ENCODE measurements at regions not wholly inside any gene's neighbourhood (a gene's known extent, or its start where the extent isn't known, plus 50 kb on each side); places are given as distances from the start of the nearest gene placed in this dataset.

- TF ChIP-seq TEAD1 (CRISPR knock-in tag; IDR thresholded peaks at IDR 0.05) (no peak), GRHL2 (CRISPR knock-in tag; IDR thresholded peaks at IDR 0.05; ENCODE audit: insufficient replicate concordance, severe bottlenecking) (no peak), KAT7 (CRISPR knock-in tag; IDR thresholded peaks at IDR 0.05; ENCODE audit: borderline replicate concordance) (no peak), NR2C2 (CRISPR knock-in tag; IDR thresholded peaks at IDR 0.05) (no peak), CTCF (IDR thresholded peaks at IDR 0.05) (no peak), FOXK1 (CRISPR knock-in tag; IDR thresholded peaks at IDR 0.05) (no peak), SMAD4 (CRISPR knock-in tag; IDR thresholded peaks at IDR 0.05) (no peak), ZMAT4 (CRISPR knock-in tag; IDR thresholded peaks at IDR 0.05) (no peak)
Observed at GRCh38 chr1:222225316-222225691, 322.6 kb downstream of the HHIPL2 start (continued).

- Mint-ChIP-seq H3K4me3 (no peak overlapping the region), H3K9me3 (peaks cover 43% of the 10 kb centered on the region), H3K27me3 (ENCODE audit: low read depth) (peaks cover 4% of the 10 kb centered on the region; the same call in 1 of the 2 replicates), H3K36me3 (peaks cover 27% of the 10 kb centered on the region), H3K4me1 (peaks cover 21% of the 10 kb centered on the region), H3K27ac (no peak overlapping the region)
- CTCF ChIA-PET: no interaction called here
- POLR2A ChIA-PET: no interaction called here
- no peak for DNase-seq (ENCODE audit: low spot score)
- no peak for ATAC-seq
- TF ChIP-seq ZNF671 (CRISPR knock-in tag; IDR thresholded peaks at IDR 0.05) (no peak), FOXP4 (CRISPR knock-in tag; IDR thresholded peaks at IDR 0.05) (no peak), PRDM15 (CRISPR knock-in tag; IDR thresholded peaks at IDR 0.05) (no peak), FOXP1 (CRISPR knock-in tag; IDR thresholded peaks at IDR 0.05; ENCODE audit: borderline replicate concordance) (no peak), ZSCAN18 (CRISPR knock-in tag; IDR thresholded peaks at IDR 0.05) (no peak)
Observed at GRCh38 chr1:222224636-222225315, 323.1 kb downstream of the HHIPL2 start.

- ChIA-PET POLR2A (interaction anchor here (0.6 kb wide), 1 partner anchor 58 kb away, joined by 4 read pairs; no protein-coding TSS in a partner anchor), CTCF (no interaction called here)
- peaks cover 33% of the 10 kb centered on the region for H3K36me3 Mint-ChIP-seq
- no peak overlapping the region for H3K27ac Mint-ChIP-seq
- peaks cover 4% of the 10 kb centered on the region; the same call in 1 of the 2 replicates for H3K27me3 Mint-ChIP-seq (ENCODE audit: low read depth)
- peaks cover 22% of the 10 kb centered on the region for H3K4me1 Mint-ChIP-seq
- no peak for DNase-seq (ENCODE audit: low spot score)
- H3K4me3 Mint-ChIP-seq: no peak overlapping the region
- ATAC-seq: no peak
- peaks cover 49% of the 10 kb centered on the region for H3K9me3 Mint-ChIP-seq
- TF ChIP-seq ZNF425 (CRISPR knock-in tag; conservative IDR thresholded peaks at IDR 0.05): no peak
- no peak for TF ChIP-seq ARID4B (CRISPR knock-in tag; IDR thresholded peaks at IDR 0.05; ENCODE audit: borderline replicate concordance)
- no peak for TF ChIP-seq ESRRA (CRISPR knock-in tag; IDR thresholded peaks at IDR 0.05; ENCODE audit: borderline replicate concordance)
- no peak for TF ChIP-seq ZNF396 (CRISPR knock-in tag; IDR thresholded peaks at IDR 0.05; ENCODE audit: borderline replicate concordance)
Observed at GRCh38 chr1:222224156-222224555, 323.7 kb downstream of the HHIPL2 start.

All from WTC11 (cell line).